ENCODE measurements at regions not wholly inside any gene's neighbourhood (a gene's known extent, or its start where the extent isn't known, plus 50 kb on each side); places are given as distances from the start of the nearest gene placed in this dataset.

GRCh38 chr16:86946981-86947380 lies 368.6 kb downstream of the FOXL1 start:
- TF ChIP-seq EZH2 (optimal IDR thresholded peaks at IDR 0.05; ENCODE audit: low read depth, low read length) (no peak), CTCF (IDR thresholded peaks at IDR 0.05; ENCODE audit: low read length) (no peak)
